Heart left ventricle (tissue), 16 donors: ENCODE measurements at regions not wholly inside any gene's neighbourhood (a gene's known extent, or its start where the extent isn't known, plus 50 kb on each side); places are given as distances from the start of the nearest gene placed in this dataset.

Source experiments
- ATAC-seq, 4 donors: fragments of 200-7000 bp; cut with Tn5 transposase; one replicate each; pipeline ENCODE4 v1.9.1; 2020 to 2022; ENCODE audit warnings: moderate library complexity in 4 of 4, mild to moderate bottlenecking in 3 of 4, moderate number of reproducible peaks in 1 of 4
- DNase-seq, 5 donors: peaks; one replicate each; pipeline ENCODE4 v3.0.0-alpha.2; 2020
- H3K27ac ChIP-seq, 12 donors: fragments of 200-600 bp; sonication (generic) in 4 of 12; one replicate each; pipeline versions ENCODE4 v1.5.0 to v1.8.0; 2016 to 2022; ENCODE audit warnings: mild to moderate bottlenecking in 2 of 12
- H3K27me3 ChIP-seq, 9 donors: fragments of 200-600 bp; sonication (generic) in 2 of 9; one replicate each; pipeline versions ENCODE4 v1.5.1 to v1.8.0; 2016 to 2022; ENCODE audit warnings: mild to moderate bottlenecking in 3 of 9
- H3K36me3 ChIP-seq, 9 donors: fragments of 200-600 bp; sonication (generic) in 2 of 9; one replicate each; pipeline versions ENCODE4 v1.5.0 to v1.8.0; 2018 to 2022; ENCODE audit warnings: mild to moderate bottlenecking in 2 of 9
- H3K4me1 ChIP-seq, 12 donors: fragments of 200-600 bp; sonication (generic) in 4 of 12; one replicate each; pipeline versions ENCODE4 v1.5.0 to v1.8.0; 2016 to 2022; ENCODE audit warnings: mild to moderate bottlenecking in 3 of 12
- H3K4me3 ChIP-seq, 12 donors: fragments of 200-600 bp; sonication (generic) in 4 of 12; one replicate each; pipeline versions ENCODE4 v1.5.0 to v1.8.0; 2017 to 2022; ENCODE audit warnings: mild to moderate bottlenecking in 9 of 12, moderate library complexity in 4 of 12
- H3K9me3 ChIP-seq, 12 donors: fragments of 200-600 bp; sonication (generic) in 4 of 12; one replicate each; pipeline versions ENCODE4 v1.5.0 to v1.8.0; 2016 to 2022; ENCODE audit warnings: mild to moderate bottlenecking in 1 of 12
- CTCF ChIP-seq, 12 donors: fragments of 200-600 bp; sonication (generic) in 4 of 12; IDR thresholded peaks; one replicate each; pipeline versions ENCODE4 v1.5.0 to v1.8.0; 2018 to 2022; ENCODE audit warnings: antibody characterized with exemption in 12 of 12, mild to moderate bottlenecking in 5 of 12
- POLR2A ChIP-seq, 2 donors: fragments of 450-650 bp; IDR thresholded peaks; one replicate each; pipeline ENCODE4 v1.6.1; 2017; ENCODE audit warnings: antibody characterized with exemption in 2 of 2, mild to moderate bottlenecking in 2 of 2, moderate library complexity in 2 of 2
- WGBS, 4 donors: extraction: QIAGEN DNeasy Blood & Tissue Kit in 2 of 4; methylation state at CpG; one replicate each; pipeline versions ENCODE4 v1.1.5 to v1.1.7; 2013 to 2018; 5-methylcytosine and 5-hydroxymethylcytosine counted together
- intact Hi-C, 10 donors: fragments of 100-400 bp; cut with DNase I; formaldehyde crosslinking; loops; one replicate each; pipeline versions ENCODE4 v1.11.1 to v1.14.2; 2022
- donor health status: ischemic (EF 13 %, LVEDD 7.1; RV severe dilation, severe dysfunction).
- donor health status: healthy with polysubstance abuse.
- donor health status: DM: no; HTN: yes; CAD: no.
- donor health status: DM: no; HTN: no; CAD: no.
- donor health status: ischemic (EF 25% LVEDD 6.9; RV normal size, moderate dysfunction).
- donor health status: ischemic (EF 25% LVEDD 5.7; RV mildly dilated, moderate dysfunction).
- donor health status: healthy.
- donor health status: DM: yes; HTN: yes; CAD: no.
- donor health status: ischemic (EF 35%, LVEDD 5.7; RV mildly dilated, moderate dysfunction).
- donor health status: nonischemic (EF 11% LVEDD 7.7; RV severe dilation, severe dysfunction).
- donor health status: DM: yes; HTN: yes; CAD: no.
- donor health status: PGD.
- donor health status: ischemic (EF 29% LVEDD 5.4; RV normal size, mild dysfunction).
- donor health status: nonischemic (EF 23%, LVEDD 6.1; RV moderate dilation, normal function).

GRCh38 chr20:52798124-52798523 lies 174.0 kb upstream of the TSHZ2 start:
- peaks cover 0 to 3% (median 0%) of the 10 kb centered on the region in 12 donors for H3K4me1 ChIP-seq
- no peaks in the 10 kb centered on the region for H3K36me3 ChIP-seq
- no peaks in the 10 kb centered on the region for H3K9me3 ChIP-seq
- H3K4me3 ChIP-seq, result no peak overlapping the region
- TF ChIP-seq POLR2A (IDR thresholded peaks at IDR 0.05) (no peak), CTCF (IDR thresholded peaks at IDR 0.05) (no peak)
- intact Hi-C loops, result no loop called here
- no peaks in the 10 kb centered on the region for H3K27me3 ChIP-seq
- ATAC-seq (no peak), DNase-seq (no peak)
- 91 to 96% (median 93%) methylated on average over 1 of the region's 1 CpG for WGBS, 4 donors
- no peak overlapping the region for H3K27ac ChIP-seq

DNA sequence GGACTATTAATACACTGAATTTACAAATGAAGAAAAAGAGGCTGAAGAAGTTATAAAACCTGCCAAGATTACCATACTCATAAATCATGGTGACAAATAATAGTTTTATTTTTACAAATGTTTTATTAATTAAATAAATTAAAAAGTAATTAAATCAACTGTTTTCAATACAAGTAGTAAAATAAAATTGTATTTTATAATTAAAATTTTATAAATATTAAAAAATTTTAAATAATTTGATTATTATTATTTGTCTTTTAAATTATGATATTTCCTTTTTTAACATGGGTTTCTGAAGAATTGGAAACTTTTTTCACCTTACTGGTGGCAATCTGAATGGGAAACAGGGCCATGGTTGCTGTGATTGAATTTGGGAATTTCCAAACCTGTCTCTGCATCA lies 177.3 kb upstream of the TSHZ2 start:
- intact Hi-C loops, result no loop called here
- Histone ChIP-seq H3K4me3 (no peak overlapping the region), H3K27me3 (no peaks in the 10 kb centered on the region), H3K27ac (no peak overlapping the region), H3K4me1 (no peaks in the 10 kb centered on the region), H3K36me3 (no peaks in the 10 kb centered on the region), H3K9me3 (no peaks in the 10 kb centered on the region)
- no peak for ATAC-seq
- TF ChIP-seq POLR2A (IDR thresholded peaks at IDR 0.05) (no peak), CTCF (IDR thresholded peaks at IDR 0.05) (no peak)
- DNase-seq, result no peak

DNA sequence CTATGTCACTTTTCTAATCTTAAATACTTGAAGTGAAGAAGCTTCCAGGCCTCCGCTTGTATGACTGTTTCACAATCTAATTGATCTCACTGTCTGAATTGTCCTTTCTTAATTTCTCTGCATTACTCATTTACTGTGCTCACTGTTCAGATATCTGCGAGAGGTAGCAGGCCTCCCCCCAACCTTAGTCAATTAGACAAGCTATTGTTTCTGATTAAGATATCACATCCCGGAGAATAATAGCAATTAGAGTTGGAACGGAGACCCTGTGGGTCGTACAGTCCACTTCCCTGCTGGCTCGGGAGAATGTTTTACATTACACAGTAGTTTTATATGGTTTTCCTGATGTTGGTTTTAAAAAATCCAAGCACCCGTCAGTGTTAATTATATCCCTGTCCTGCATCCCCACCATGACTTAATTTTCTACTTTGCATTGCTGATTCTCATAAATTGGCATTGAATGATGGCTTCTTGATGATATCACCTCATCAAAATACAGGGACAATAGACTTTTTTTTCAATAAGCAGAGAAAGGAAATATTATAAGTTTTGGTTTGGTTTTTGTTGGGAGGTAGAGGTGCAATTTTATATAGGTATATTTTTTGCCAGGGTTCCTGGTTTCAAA lies 178.7 kb upstream of the TSHZ2 start:
- ATAC-seq (no peak), DNase-seq (no peak)
- H3K27me3 ChIP-seq, result no peaks in the 10 kb centered on the region
- WGBS, 4 donors, result 74 to 80% (median 78%) methylated on average over 7 of the region's 7 CpGs
- H3K9me3 ChIP-seq, result no peaks in the 10 kb centered on the region
- no peaks in the 10 kb centered on the region for H3K4me1 ChIP-seq
- intact Hi-C loops, result no loop called here
- H3K4me3 ChIP-seq, result no peak overlapping the region
- TF ChIP-seq POLR2A (IDR thresholded peaks at IDR 0.05) (no peak), CTCF (IDR thresholded peaks at IDR 0.05) (no peak)
- no peak overlapping the region for H3K27ac ChIP-seq
- H3K36me3 ChIP-seq, result no peaks in the 10 kb centered on the region

GRCh38 chr20:52791091-52791490 lies 181.1 kb upstream of the TSHZ2 start:
- peak in 1 of 4 donors; percentile 51 for ATAC-seq
- Histone ChIP-seq H3K27ac (no peak overlapping the region), H3K4me3 (no peak overlapping the region), H3K9me3 (no peaks in the 10 kb centered on the region), H3K36me3 (no peaks in the 10 kb centered on the region), H3K27me3 (no peaks in the 10 kb centered on the region), H3K4me1 (no peaks in the 10 kb centered on the region)
- DNase-seq, result no peak
- intact Hi-C loops, result no loop called here
- 33 to 59% (median 40%) methylated on average over 1 of the region's 1 CpG for WGBS, 4 donors
- no peak for TF ChIP-seq CTCF (IDR thresholded peaks at IDR 0.05)
- TF ChIP-seq POLR2A (IDR thresholded peaks at IDR 0.05), result no peak
